GM12878 (cell line): ENCODE measurements at regions not wholly inside any gene's neighbourhood (a gene's known extent, or its start where the extent isn't known, plus 50 kb on each side); places are given as distances from the start of the nearest gene placed in this dataset.

Experiments
- ATAC-seq: fragments of 200-7000 bp; cut with Tn5 transposase; 3 replicates; pipeline ENCODE4 v1.9.1; 2020; ENCODE audit warnings: mild to moderate bottlenecking, moderate library complexity
- BruUV-seq: library from RNA; stranded (reverse); fragments of 400-500 nt; replicated peaks from 2 replicates; lab custom pipeline; 2021; lab: Mats Ljungman, UMichigan
- CTCF ChIA-PET: fragments of 300-600 bp; sonication (Branson Sonifier 250); formaldehyde crosslinking; extraction: SDS; loops from one replicate; lab custom pipeline; 2021; ENCODE audit warnings: inconsistent platforms; lab: Yijun Ruan, JAX
- POLR2A ChIA-PET: fragments of 350-600 bp; formaldehyde crosslinking; extraction: SDS; loops from one replicate; lab custom pipeline; 2021; ENCODE audit warnings: inconsistent platforms; lab: Charles Lee
- RAD21 ChIA-PET: fragments of 300-600 bp; sonication (Branson Sonifier 250); formaldehyde crosslinking; loops from one replicate; lab custom pipeline; 2023; ENCODE audit warnings: antibody characterized with exemption; ENCODE audit not compliant: unreplicated experiment; lab: Charles Lee
- SMC1A ChIA-PET: fragments of 300-600 bp; sonication (Branson Sonifier 250); formaldehyde crosslinking; loops from one replicate; lab custom pipeline; 2023; ENCODE audit not compliant: unreplicated experiment, uncharacterized antibody; lab: Charles Lee
- DNase-seq: peaks from one replicate; pipeline ENCODE4 v3.0.0-alpha.2; 2011; ENCODE audit warnings: low read depth, low spot score
- FAIRE-seq: peaks from 3 replicates; lab custom pipeline; 2011; peaks lifted over from hg19 to GRCh38; lab: Jason Lieb, UNC
- H2AFZ ChIP-seq: 2 replicates; pipeline ENCODE4 v1.6.0; 2011; ENCODE audit warnings: low read depth, low read length, control low read depth; ENCODE audit not compliant: control insufficient read depth
- H3K27ac ChIP-seq: 2 replicates; pipeline ENCODE4 v1.5.1; 2011; ENCODE audit warnings: control low read depth; ENCODE audit not compliant: control insufficient read depth, insufficient read depth
- H3K27me3 ChIP-seq, 2 experiments: replicated peaks in 1 of 2; 2 replicates each; pipeline versions ENCODE4 v1.6.0 to v1.6.1; 2011; ENCODE audit warnings: low read length in 1 of 2; ENCODE audit not compliant: control insufficient read depth in 2 of 2, insufficient read depth in 2 of 2
- H3K36me3 ChIP-seq, 2 experiments: 2 replicates each; pipeline ENCODE4 v1.5.1; 2011; ENCODE audit warnings: low read length in 1 of 2; ENCODE audit not compliant: control insufficient read depth in 2 of 2, insufficient read depth in 2 of 2
- H3K4me1 ChIP-seq: 2 replicates; pipeline ENCODE4 v1.6.1; 2011; ENCODE audit warnings: mild to moderate bottlenecking, low read length, moderate library complexity, mixed read lengths; ENCODE audit not compliant: control insufficient read depth, insufficient read depth
- H3K4me2 ChIP-seq: 2 replicates; pipeline ENCODE4 v1.6.0; 2011; ENCODE audit warnings: control low read depth; ENCODE audit not compliant: control insufficient read depth, insufficient read depth
- H3K4me3 ChIP-seq: fragments of 200-600 bp; sonication (generic); 2 replicates; pipeline ENCODE4 v1.5.1; 2016
- H3K79me2 ChIP-seq: 2 replicates; pipeline ENCODE4 v1.6.0; 2011; ENCODE audit warnings: low read length; ENCODE audit not compliant: control insufficient read depth, insufficient read depth
- H3K9ac ChIP-seq: 2 replicates; pipeline ENCODE4 v1.8.0; 2011; ENCODE audit warnings: low read length, control low read depth, mixed read lengths; ENCODE audit not compliant: control insufficient read depth, insufficient read depth
- H3K9me3 ChIP-seq: replicated peaks from 3 replicates; pipeline ENCODE4 v1.5.1; 2011; ENCODE audit warnings: mild to moderate bottlenecking, low read length; ENCODE audit not compliant: control insufficient read depth, insufficient read depth
- H4K20me1 ChIP-seq: 2 replicates; pipeline ENCODE4 v1.6.0; 2011; ENCODE audit not compliant: control insufficient read depth, insufficient read depth
- CHD1 ChIP-seq: IDR thresholded peaks from 2 replicates; pipeline ENCODE4 v1.6.1; 2012; ENCODE audit warnings: low read depth, low read length, improper control_type of control experiment
- CHD4 ChIP-seq: fragments of 200-600 bp; sonication (generic); IDR thresholded peaks from 2 replicates; pipeline ENCODE4 v1.6.1; 2016; ENCODE audit warnings: mild to moderate bottlenecking
- ETV6 ChIP-seq, 2 experiments: fragments of 450-650 bp in 1 of 2; IDR thresholded peaks in 1 of 2; conservative IDR thresholded peaks in 1 of 2; 2 replicates each; pipeline ENCODE4 v1.6.1; 2014; ENCODE audit warnings: antibody characterized with exemption in 1 of 2, borderline replicate concordance in 1 of 2, low read depth in 1 of 2, mild to moderate bottlenecking in 1 of 2, moderate library complexity in 1 of 2
- EZH2 ChIP-seq: IDR thresholded peaks from 2 replicates; pipeline ENCODE4 v1.6.1; 2012; ENCODE audit warnings: low read depth, mild to moderate bottlenecking, control low read depth, inconsistent platforms, low read length, borderline replicate concordance; ENCODE audit not compliant: control insufficient read depth
- GATAD2B ChIP-seq: fragments of 450-650 bp; conservative IDR thresholded peaks from 2 replicates; pipeline ENCODE4 v1.6.1; 2017; ENCODE audit warnings: low read depth, mild to moderate bottlenecking, moderate library complexity
- HDAC6 ChIP-seq: fragments of 200-600 bp; sonication (generic); IDR thresholded peaks from one replicate; pipeline ENCODE4 v1.8.0; 2017; ENCODE audit warnings: antibody characterized with exemption; ENCODE audit not compliant: unreplicated experiment
- KAT2A ChIP-seq: conservative IDR thresholded peaks from 2 replicates; pipeline ENCODE4 v1.6.1; 2011; ENCODE audit warnings: low read depth, low read length; ENCODE audit not compliant: control insufficient read depth
- SP1 ChIP-seq: IDR thresholded peaks from one replicate; pipeline ENCODE4 v1.6.1; 2011; ENCODE audit warnings: low read depth, low read length
- ZNF274 ChIP-seq: IDR thresholded peaks from one replicate; pipeline ENCODE4 v1.8.0; 2011; ENCODE audit not compliant: insufficient read length, insufficient read depth
- ZSCAN29 ChIP-seq: fragments of 450-650 bp; IDR thresholded peaks from 2 replicates; pipeline ENCODE4 v1.6.1; 2017; ENCODE audit warnings: mild to moderate bottlenecking, moderate library complexity
- WGBS: methylation state at CpG from one replicate; pipeline ENCODE4 v1.1.6; 2016; ENCODE audit warnings: low lambda C conversion rate; ENCODE audit not compliant: insufficient replicate concordance, insufficient coverage; ENCODE audit errors: missing lambda C conversion rate; 5-methylcytosine and 5-hydroxymethylcytosine counted together
- in situ Hi-C: fragments of 300-500 bp; cut with MboI; formaldehyde crosslinking; loops from 9 replicates; pipeline ENCODE4 v1.14.3; 2018; ENCODE audit warnings: mixed read lengths
- intact Hi-C: fragments of 100-400 bp; cut with micrococcal nuclease; formaldehyde crosslinking; loops from one replicate; pipeline ENCODE4 v1.14.2; 2022; ENCODE audit not compliant: unreplicated experiment
- TF ChIP-seq, protein P1 (sequence below): fragments of 450-650 bp; formaldehyde crosslinking; IDR thresholded peaks from 2 replicates; pipeline ENCODE4 v1.4.0; 2022; ENCODE audit warnings: mild to moderate bottlenecking, moderate library complexity
- TF ChIP-seq, protein P2 (sequence below): IDR thresholded peaks from 2 replicates; pipeline ENCODE4 v1.6.1; 2012; ENCODE audit warnings: low read depth, low read length, improper control_type of control experiment
- TF ChIP-seq, protein P3 (sequence below): fragments of 450-650 bp; IDR thresholded peaks from 2 replicates; pipeline ENCODE4 v1.6.1; 2017; ENCODE audit warnings: antibody characterized with exemption, mild to moderate bottlenecking, moderate library complexity

DNA sequence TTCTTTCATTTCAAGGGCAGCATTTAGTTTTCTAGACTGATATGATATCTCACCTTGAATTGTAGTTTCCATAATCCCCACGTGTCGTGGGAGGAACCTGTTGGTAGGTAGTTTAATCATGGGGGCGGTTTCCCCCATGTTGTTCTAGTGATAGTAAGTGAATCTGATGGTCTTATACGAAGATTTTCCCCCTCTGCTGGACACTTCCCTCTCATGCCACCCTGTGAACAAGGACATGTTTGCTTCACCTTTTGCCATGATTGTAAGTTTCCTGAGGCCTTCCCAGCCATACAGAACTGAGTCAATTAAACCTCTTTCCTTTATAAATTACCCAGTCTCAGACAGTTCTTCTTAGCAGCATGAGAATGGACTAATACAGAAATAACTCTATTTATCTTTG lies 851.1 kb upstream of the FAT3 start:
- DNase-seq (no peak), ATAC-seq (no peak; the same call in 2 of the 3 replicates), FAIRE-seq (no peak)
- Histone ChIP-seq H3K4me3 (no peak overlapping the region), H3K27me3 (no peaks in the 10 kb centered on the region), H3K27ac (no peak overlapping the region), H3K36me3 (no peaks in the 10 kb centered on the region), H4K20me1 (no peaks in the 10 kb centered on the region), H3K4me1 (no peaks in the 10 kb centered on the region), H3K9me3 (no peaks in the 10 kb centered on the region), H2AFZ (no peak overlapping the region), H3K4me2 (no peak overlapping the region), H3K9ac (no peak overlapping the region), H3K79me2 (no peaks in the 10 kb centered on the region)
- 6% methylated on average over 4 of the region's 4 CpGs for WGBS
- SMC1A ChIA-PET: no interaction called here
- CTCF ChIA-PET: no interaction called here
- intact Hi-C loops: no loop called here
- TF ChIP-seq KAT2A (no peak), ZNF274 (no peak)
- RAD21 ChIA-PET: no interaction called here
- POLR2A ChIA-PET: no interaction called here
- in situ Hi-C loops: no loop called here
- no TSS peak for BruUV-seq

DNA sequence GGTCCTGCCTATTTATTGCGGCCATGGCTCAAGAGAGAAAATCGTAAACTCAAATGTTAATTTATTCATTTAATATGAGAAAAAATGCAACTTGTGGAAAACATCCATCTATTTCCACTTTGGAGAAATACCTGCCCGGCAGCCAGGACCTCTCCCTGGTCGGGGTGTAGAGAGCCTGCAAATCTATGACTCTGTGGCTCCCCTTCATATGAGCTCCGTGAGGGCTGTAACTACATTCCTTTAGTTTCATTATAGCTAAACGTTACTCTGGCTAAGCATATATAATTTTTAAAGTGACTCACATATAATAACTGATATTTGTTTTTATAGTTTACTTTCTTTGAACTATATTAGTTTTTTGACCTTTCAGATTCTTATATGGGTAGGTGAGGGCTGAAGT lies 857.8 kb upstream of the FAT3 start:
- ChIA-PET RAD21 (no interaction called here), POLR2A (no interaction called here), CTCF (no interaction called here), SMC1A (interaction anchor here (0.9 kb wide), 1 partner anchor 8 kb away, joined by 3 read pairs; no protein-coding TSS in a partner anchor)
- intact Hi-C loops: no loop called here
- Histone ChIP-seq H3K27ac (no peak overlapping the region), H2AFZ (no peak overlapping the region), H3K4me2 (no peak overlapping the region), H3K4me1 (no peaks in the 10 kb centered on the region), H3K79me2 (no peaks in the 10 kb centered on the region), H3K9ac (no peak overlapping the region), H3K9me3 (no peaks in the 10 kb centered on the region), H3K4me3 (no peak overlapping the region), H3K27me3 (no peaks in the 10 kb centered on the region), H3K36me3 (no peaks in the 10 kb centered on the region), H4K20me1 (no peaks in the 10 kb centered on the region)
- ATAC-seq (no peak), DNase-seq (no peak), FAIRE-seq (no peak)
- in situ Hi-C loops: no loop called here
- BruUV-seq: no TSS peak
- WGBS: 15% methylated on average over 6 of the region's 6 CpGs
- TF ChIP-seq, protein P1, sequence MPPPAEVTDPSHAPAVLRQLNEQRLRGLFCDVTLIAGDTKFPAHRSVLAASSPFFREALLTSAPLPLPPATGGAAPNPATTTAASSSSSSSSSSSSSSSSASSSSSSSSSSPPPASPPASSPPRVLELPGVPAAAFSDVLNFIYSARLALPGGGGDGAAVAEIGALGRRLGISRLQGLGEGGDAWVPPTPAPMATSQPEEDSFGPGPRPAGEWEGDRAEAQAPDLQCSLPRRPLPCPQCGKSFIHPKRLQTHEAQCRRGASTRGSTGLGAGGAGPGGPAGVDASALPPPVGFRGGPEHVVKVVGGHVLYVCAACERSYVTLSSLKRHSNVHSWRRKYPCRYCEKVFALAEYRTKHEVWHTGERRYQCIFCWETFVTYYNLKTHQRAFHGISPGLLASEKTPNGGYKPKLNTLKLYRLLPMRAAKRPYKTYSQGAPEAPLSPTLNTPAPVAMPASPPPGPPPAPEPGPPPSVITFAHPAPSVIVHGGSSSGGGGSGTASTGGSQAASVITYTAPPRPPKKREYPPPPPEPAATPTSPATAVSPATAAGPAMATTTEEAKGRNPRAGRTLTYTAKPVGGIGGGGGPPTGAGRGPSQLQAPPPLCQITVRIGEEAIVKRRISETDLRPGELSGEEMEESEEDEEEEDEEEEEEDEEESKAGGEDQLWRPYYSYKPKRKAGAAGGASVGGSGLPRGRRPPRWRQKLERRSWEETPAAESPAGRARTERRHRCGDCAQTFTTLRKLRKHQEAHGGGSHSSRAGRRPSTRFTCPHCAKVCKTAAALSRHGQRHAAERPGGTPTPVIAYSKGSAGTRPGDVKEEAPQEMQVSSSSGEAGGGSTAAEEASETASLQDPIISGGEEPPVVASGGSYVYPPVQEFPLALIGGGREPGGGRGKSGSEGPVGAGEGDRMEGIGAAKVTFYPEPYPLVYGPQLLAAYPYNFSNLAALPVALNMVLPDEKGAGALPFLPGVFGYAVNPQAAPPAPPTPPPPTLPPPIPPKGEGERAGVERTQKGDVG (CRISPR knock-in tag): no peak
- TF ChIP-seq ZSCAN29: no peak
- TF ChIP-seq ETV6 (conservative IDR thresholded peaks at IDR 0.05 in 1 of 2, IDR thresholded peaks at IDR 0.05 in 1 of 2; ENCODE audit: borderline replicate concordance in 1 of 2, low read depth in 1 of 2): no peak
- TF ChIP-seq CHD1: no peak
- TF ChIP-seq, protein P2, sequence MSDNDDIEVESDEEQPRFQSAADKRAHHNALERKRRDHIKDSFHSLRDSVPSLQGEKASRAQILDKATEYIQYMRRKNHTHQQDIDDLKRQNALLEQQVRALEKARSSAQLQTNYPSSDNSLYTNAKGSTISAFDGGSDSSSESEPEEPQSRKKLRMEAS: no peak
- no peak for TF ChIP-seq HDAC6
- TF ChIP-seq, protein P3, sequence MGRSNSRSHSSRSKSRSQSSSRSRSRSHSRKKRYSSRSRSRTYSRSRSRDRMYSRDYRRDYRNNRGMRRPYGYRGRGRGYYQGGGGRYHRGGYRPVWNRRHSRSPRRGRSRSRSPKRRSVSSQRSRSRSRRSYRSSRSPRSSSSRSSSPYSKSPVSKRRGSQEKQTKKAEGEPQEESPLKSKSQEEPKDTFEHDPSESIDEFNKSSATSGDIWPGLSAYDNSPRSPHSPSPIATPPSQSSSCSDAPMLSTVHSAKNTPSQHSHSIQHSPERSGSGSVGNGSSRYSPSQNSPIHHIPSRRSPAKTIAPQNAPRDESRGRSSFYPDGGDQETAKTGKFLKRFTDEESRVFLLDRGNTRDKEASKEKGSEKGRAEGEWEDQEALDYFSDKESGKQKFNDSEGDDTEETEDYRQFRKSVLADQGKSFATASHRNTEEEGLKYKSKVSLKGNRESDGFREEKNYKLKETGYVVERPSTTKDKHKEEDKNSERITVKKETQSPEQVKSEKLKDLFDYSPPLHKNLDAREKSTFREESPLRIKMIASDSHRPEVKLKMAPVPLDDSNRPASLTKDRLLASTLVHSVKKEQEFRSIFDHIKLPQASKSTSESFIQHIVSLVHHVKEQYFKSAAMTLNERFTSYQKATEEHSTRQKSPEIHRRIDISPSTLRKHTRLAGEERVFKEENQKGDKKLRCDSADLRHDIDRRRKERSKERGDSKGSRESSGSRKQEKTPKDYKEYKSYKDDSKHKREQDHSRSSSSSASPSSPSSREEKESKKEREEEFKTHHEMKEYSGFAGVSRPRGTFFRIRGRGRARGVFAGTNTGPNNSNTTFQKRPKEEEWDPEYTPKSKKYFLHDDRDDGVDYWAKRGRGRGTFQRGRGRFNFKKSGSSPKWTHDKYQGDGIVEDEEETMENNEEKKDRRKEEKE: no peak
- TF ChIP-seq EZH2: no peak
- TF ChIP-seq CHD4: no peak
- no peak for TF ChIP-seq SP1
- TF ChIP-seq GATAD2B: no peak
